ENCODE measurements at regions not wholly inside any gene's neighbourhood (a gene's known extent, or its start where the extent isn't known, plus 50 kb on each side); places are given as distances from the start of the nearest gene placed in this dataset.

- no peak for TF ChIP-seq EZH2 (IDR thresholded peaks at IDR 0.05; ENCODE audit: low read length, unreplicated experiment)
- TF ChIP-seq, protein P1, sequence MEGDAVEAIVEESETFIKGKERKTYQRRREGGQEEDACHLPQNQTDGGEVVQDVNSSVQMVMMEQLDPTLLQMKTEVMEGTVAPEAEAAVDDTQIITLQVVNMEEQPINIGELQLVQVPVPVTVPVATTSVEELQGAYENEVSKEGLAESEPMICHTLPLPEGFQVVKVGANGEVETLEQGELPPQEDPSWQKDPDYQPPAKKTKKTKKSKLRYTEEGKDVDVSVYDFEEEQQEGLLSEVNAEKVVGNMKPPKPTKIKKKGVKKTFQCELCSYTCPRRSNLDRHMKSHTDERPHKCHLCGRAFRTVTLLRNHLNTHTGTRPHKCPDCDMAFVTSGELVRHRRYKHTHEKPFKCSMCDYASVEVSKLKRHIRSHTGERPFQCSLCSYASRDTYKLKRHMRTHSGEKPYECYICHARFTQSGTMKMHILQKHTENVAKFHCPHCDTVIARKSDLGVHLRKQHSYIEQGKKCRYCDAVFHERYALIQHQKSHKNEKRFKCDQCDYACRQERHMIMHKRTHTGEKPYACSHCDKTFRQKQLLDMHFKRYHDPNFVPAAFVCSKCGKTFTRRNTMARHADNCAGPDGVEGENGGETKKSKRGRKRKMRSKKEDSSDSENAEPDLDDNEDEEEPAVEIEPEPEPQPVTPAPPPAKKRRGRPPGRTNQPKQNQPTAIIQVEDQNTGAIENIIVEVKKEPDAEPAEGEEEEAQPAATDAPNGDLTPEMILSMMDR (conservative IDR thresholded peaks at IDR 0.05; ENCODE audit: low read depth, low read length) = no peak
- TF ChIP-seq EZH2phosphoT487 (IDR thresholded peaks at IDR 0.05; ENCODE audit: borderline replicate concordance, low read length) = no peak
Measured at GRCh38 chr15:59847968-59848367, 156.1 kb upstream of the FOXB1 start.

All from PC-3 (cell line).